ENCODE measurements at regions not wholly inside any gene's neighbourhood (a gene's known extent, or its start where the extent isn't known, plus 50 kb on each side); places are given as distances from the start of the nearest gene placed in this dataset.

DNA sequence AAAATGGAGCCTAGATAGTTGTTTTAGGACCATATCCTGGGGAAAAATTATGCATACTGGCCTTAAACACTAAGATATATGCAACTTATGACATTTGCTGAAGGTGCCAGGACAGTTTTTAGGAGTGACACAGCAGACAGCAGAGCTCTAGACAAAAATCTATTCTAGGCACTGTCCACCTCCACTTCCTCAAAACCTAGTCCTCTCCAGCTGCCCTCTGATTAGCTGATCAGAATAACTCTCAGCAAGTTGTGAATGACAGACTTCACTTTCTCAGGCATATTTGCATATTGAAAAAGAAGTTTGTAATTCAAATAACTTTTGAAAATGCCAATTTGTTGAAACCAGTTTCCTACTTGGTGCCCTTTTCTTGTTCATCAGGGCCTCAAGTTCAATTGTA, 152.3 kb upstream of the STEAP4 start:
- Histone ChIP-seq H3K23me2 (ENCODE audit: low read depth, low read length) (no peaks in the 10 kb centered on the region), H3K4me2 (ENCODE audit: insufficient read depth in 1 of 2, low read depth in 2 of 2, low read length in 2 of 2) (no peak overlapping the region), H2AK5ac (ENCODE audit: low read depth, low read length) (no peak overlapping the region), H2BK120ac (replicated peaks; ENCODE audit: low read depth, low read length) (no peak overlapping the region), H2BK15ac (ENCODE audit: low read length) (no peak overlapping the region), H4K91ac (replicated peaks; ENCODE audit: insufficient read length, low read length) (no peak overlapping the region), H3K23ac (ENCODE audit: insufficient read length) (no peak overlapping the region), H3K36me3 (ENCODE audit: control insufficient read depth in 2 of 4, insufficient read depth in 4 of 4, low read length in 3 of 4) (no peaks in the 10 kb centered on the region), H3K27ac (ENCODE audit: low read depth, low read length) (no peak overlapping the region), H3K79me2 (ENCODE audit: control insufficient read depth in 1 of 2, insufficient read depth in 2 of 2, low read length in 2 of 2) (no peaks in the 10 kb centered on the region), H3K4me1 (replicated peaks in 1 of 4; ENCODE audit: control insufficient read depth in 3 of 4, insufficient read depth in 4 of 4, low read length in 3 of 4) (no peaks in the 10 kb centered on the region), H3K4me3 (ENCODE audit: extremely low read depth in 1 of 4, insufficient read depth in 2 of 4, low read depth in 3 of 4, low read length in 4 of 4) (no peak overlapping the region), H4K8ac (ENCODE audit: extremely low read depth, insufficient read depth, low read length) (no peak overlapping the region), H2BK12ac (ENCODE audit: low read depth, low read length) (no peak overlapping the region), H3K79me1 (ENCODE audit: low read depth, low read length) (no peaks in the 10 kb centered on the region), H2BK5ac (ENCODE audit: low read depth, low read length) (no peak overlapping the region), H4K5ac (ENCODE audit: insufficient read length, low read depth, low read length) (no peak overlapping the region), H3K9me3 (ENCODE audit: insufficient read depth in 2 of 2, low read depth in 1 of 2, low read length in 1 of 2) (no peaks in the 10 kb centered on the region), H3K9ac (replicated peaks in 1 of 4; ENCODE audit: extremely low read depth in 1 of 4, low read depth in 3 of 4, low read length in 3 of 4) (no peak overlapping the region), H3K4ac (replicated peaks; ENCODE audit: insufficient read length, low read depth, low read length) (no peak overlapping the region), H2AFZ (ENCODE audit: low read length) (no peak overlapping the region), H3K56ac (replicated peaks; ENCODE audit: insufficient read length, low read depth, low read length) (no peak overlapping the region), H3K14ac (ENCODE audit: insufficient read length) (no peak overlapping the region), H3K18ac (ENCODE audit: extremely low read depth, low read length) (no peak overlapping the region), H3K27me3 (replicated peaks in 1 of 4; ENCODE audit: control insufficient read depth in 3 of 4, extremely low read depth in 1 of 4, insufficient read depth in 3 of 4, low read length in 3 of 4) (no peaks in the 10 kb centered on the region), H2BK20ac (ENCODE audit: low read length) (no peak overlapping the region), H4K20me1 (replicated peaks in 1 of 2; ENCODE audit: control insufficient read depth in 1 of 2, insufficient read depth in 2 of 2, low read length in 2 of 2) (no peaks in the 10 kb centered on the region)
- POLR2A ChIA-PET (ENCODE audit: partially characterized antibody) = no interaction called here
- DNase-seq (ENCODE audit: low read depth in 1 of 2, low spot score in 2 of 2) (no peak), FAIRE-seq (no peak)
- TF ChIP-seq SIX5 (IDR thresholded peaks at IDR 0.05; ENCODE audit: low read depth, low read length) (no peak), CEBPB (IDR thresholded peaks at IDR 0.05; ENCODE audit: low read depth, low read length) (no peak)
- CTCF ChIA-PET (ENCODE audit: partially characterized antibody) = no interaction called here
